K562 (cell line): ENCODE measurements at regions not wholly inside any gene's neighbourhood (a gene's known extent, or its start where the extent isn't known, plus 50 kb on each side); places are given as distances from the start of the nearest gene placed in this dataset.

ENCODE experiments used
- CTCF ChIP-seq, 3 experiments: IDR thresholded peaks in 2 of 3; conservative IDR thresholded peaks in 1 of 3; 2 replicates each; pipeline ENCODE4 v1.5.1; 2011 to 2012; ENCODE audit warnings: low read length in 3 of 3, mild to moderate bottlenecking in 3 of 3, control low read depth in 2 of 3, improper control_type of control experiment in 1 of 3, inconsistent platforms in 1 of 3, low read depth in 1 of 3, mixed read lengths in 1 of 3, moderate library complexity in 1 of 3; ENCODE audit not compliant: insufficient read depth in 2 of 3
- EP300 ChIP-seq: IDR thresholded peaks from 2 replicates; pipeline ENCODE4 v1.6.1; 2012; ENCODE audit warnings: low read length, improper control_type of control experiment
- ETV6 ChIP-seq, 3 experiments: fragments of 150-350 bp in 1 of 3; sonication (generic) in 1 of 3; formaldehyde crosslinking in 1 of 3; IDR thresholded peaks; 2 replicates each; pipeline versions ENCODE4 v1.6.1 to v1.8.0; 2014 to 2022; ENCODE audit warnings: borderline replicate concordance in 2 of 3, low read depth in 2 of 3, antibody characterized with exemption in 1 of 3, low read length in 1 of 3, mild to moderate bottlenecking in 1 of 3, missing genetic modification reagents in 1 of 3
- KAT7 ChIP-seq: sonication (generic); formaldehyde crosslinking; IDR thresholded peaks from 2 replicates; pipeline ENCODE4 v1.8.0; 2022; ENCODE audit warnings: missing genetic modification reagents, mild to moderate bottlenecking, borderline replicate concordance
- MAFG ChIP-seq: fragments of 450-650 bp; conservative IDR thresholded peaks from 2 replicates; pipeline ENCODE4 v1.6.1; 2016; ENCODE audit warnings: missing genetic modification characterization, missing compliant biosample characterization
- SIRT6 ChIP-seq: IDR thresholded peaks from one replicate; pipeline ENCODE4 v1.6.1; 2012; ENCODE audit warnings: low read depth, mild to moderate bottlenecking, control low read depth, inconsistent platforms, low read length, moderate library complexity
- ZBTB40 ChIP-seq, 2 experiments: fragments of 450-650 bp in 1 of 2; sonication (generic) in 1 of 2; formaldehyde crosslinking in 1 of 2; IDR thresholded peaks; 2 replicates each; pipeline versions ENCODE4 v1.7.1 to v1.9.0; 2016 to 2022; ENCODE audit warnings: inconsistent platforms in 1 of 2, mild to moderate bottlenecking in 1 of 2, missing genetic modification reagents in 1 of 2
- TF ChIP-seq, protein P1 (sequence below): fragments of 450-650 bp; conservative IDR thresholded peaks from 2 replicates; pipeline ENCODE4 v1.6.1; 2016; ENCODE audit warnings: missing genetic modification characterization, low read depth, mild to moderate bottlenecking, control low read depth, missing compliant biosample characterization

GRCh38 chr18:2412996-2413751, 158.1 kb downstream of the METTL4 start:
- no peak for TF ChIP-seq CTCF (IDR thresholded peaks at IDR 0.05 in 2 of 3, conservative IDR thresholded peaks at IDR 0.05 in 1 of 3; ENCODE audit: insufficient read depth in 2 of 3, low read depth in 1 of 3, low read length in 3 of 3)
- no peak for TF ChIP-seq ETV6 (IDR thresholded peaks at IDR 0.05; ENCODE audit: borderline replicate concordance in 1 of 2, low read depth in 2 of 2, low read length in 1 of 2)
- no peak for TF ChIP-seq ETV6 (CRISPR knock-in tag; IDR thresholded peaks at IDR 0.05; ENCODE audit: borderline replicate concordance)
- TF ChIP-seq, protein P1, sequence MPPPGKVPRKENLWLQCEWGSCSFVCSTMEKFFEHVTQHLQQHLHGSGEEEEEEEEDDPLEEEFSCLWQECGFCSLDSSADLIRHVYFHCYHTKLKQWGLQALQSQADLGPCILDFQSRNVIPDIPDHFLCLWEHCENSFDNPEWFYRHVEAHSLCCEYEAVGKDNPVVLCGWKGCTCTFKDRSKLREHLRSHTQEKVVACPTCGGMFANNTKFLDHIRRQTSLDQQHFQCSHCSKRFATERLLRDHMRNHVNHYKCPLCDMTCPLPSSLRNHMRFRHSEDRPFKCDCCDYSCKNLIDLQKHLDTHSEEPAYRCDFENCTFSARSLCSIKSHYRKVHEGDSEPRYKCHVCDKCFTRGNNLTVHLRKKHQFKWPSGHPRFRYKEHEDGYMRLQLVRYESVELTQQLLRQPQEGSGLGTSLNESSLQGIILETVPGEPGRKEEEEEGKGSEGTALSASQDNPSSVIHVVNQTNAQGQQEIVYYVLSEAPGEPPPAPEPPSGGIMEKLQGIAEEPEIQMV, result no peak
- TF ChIP-seq KAT7, result no peak
- no peak for TF ChIP-seq EP300
- no peak for TF ChIP-seq SIRT6
- no peak for TF ChIP-seq ZBTB40 (IDR thresholded peaks at IDR 0.05)
- no peak for TF ChIP-seq ZBTB40 (CRISPR knock-in tag; IDR thresholded peaks at IDR 0.05)
- TF ChIP-seq MAFG (tag), result no peak
